ENCODE measurements at regions not wholly inside any gene's neighbourhood (a gene's known extent, or its start where the extent isn't known, plus 50 kb on each side); places are given as distances from the start of the nearest gene placed in this dataset.

DNA sequence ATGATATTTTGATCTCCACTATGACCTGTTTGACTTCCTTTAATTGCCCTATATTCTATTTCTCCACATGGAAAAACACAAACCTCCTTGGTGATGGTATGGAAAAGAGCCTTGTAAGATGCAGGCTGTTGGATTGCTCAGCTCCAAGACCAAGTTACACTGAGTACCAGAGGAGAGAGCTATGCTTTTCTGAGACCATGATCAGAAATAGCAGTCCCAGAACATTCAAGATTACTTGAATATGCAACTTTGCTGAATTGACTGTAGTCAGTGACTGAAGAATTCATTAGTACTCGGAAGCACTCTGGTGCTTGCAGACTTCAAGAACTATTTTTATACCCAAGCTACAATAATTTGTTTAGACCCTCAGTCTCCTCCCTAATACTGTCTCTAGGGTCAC is 310.6 kb upstream of the FSIP2 start:
- Histone ChIP-seq H3K36me3 (ENCODE audit: control insufficient read depth in 2 of 2, extremely low read depth in 1 of 2, insufficient read depth in 2 of 2, low read length in 2 of 2) (no peaks in the 10 kb centered on the region), H3K9me3 (replicated peaks; ENCODE audit: control insufficient read depth, insufficient read depth, low read length) (no peaks in the 10 kb centered on the region), H3K27me3 (ENCODE audit: control insufficient read depth in 2 of 2, insufficient read depth in 2 of 2, low read length in 2 of 2) (no peaks in the 10 kb centered on the region), H3K4me3 (replicated peaks in 1 of 3; ENCODE audit: insufficient read depth in 1 of 3, low read depth in 1 of 3, low read length in 3 of 3) (no peak overlapping the region), H4K20me1 (replicated peaks; ENCODE audit: control insufficient read depth, extremely low read depth, insufficient read depth, low read length) (no peaks in the 10 kb centered on the region), H3K9me1 (replicated peaks; ENCODE audit: control insufficient read depth, extremely low read depth, insufficient read depth, low read length) (no peaks in the 10 kb centered on the region), H3K79me2 (ENCODE audit: control insufficient read depth, insufficient read depth, low read length) (no peaks in the 10 kb centered on the region), H3K4me1 (ENCODE audit: control insufficient read depth, extremely low read depth, insufficient read depth, low read length) (no peaks in the 10 kb centered on the region), H3K4me2 (ENCODE audit: insufficient read depth, low read length) (no peak overlapping the region), H2AFZ (ENCODE audit: low read depth, low read length) (no peak overlapping the region), H3K9ac (replicated peaks; ENCODE audit: extremely low read depth, insufficient read depth, low read length) (no peak overlapping the region), H3K27ac (ENCODE audit: insufficient read depth, low read depth, low read length) (no peak overlapping the region)
- intact Hi-C loops (cut with micrococcal nuclease): no loop called here
- BruUV-seq (replicated peaks): no TSS peak
- FAIRE-seq: no peak
- ChIA-PET POLR2A (no interaction called here), CTCF (no interaction called here)
- no peak for DNase-seq (ENCODE audit: low read depth, low spot score)
- dilution Hi-C loops (cut with MboI; ENCODE audit: extremely low pct_ligation_motif_present, low sequenced_read_pairs): no loop called here
- TF ChIP-seq CTCF (IDR thresholded peaks at IDR 0.05; ENCODE audit: extremely low read depth in 1 of 2, insufficient read depth in 1 of 2, low read depth in 1 of 2, low read length in 2 of 2): no peak
- no peak for TF ChIP-seq EZH2 (IDR thresholded peaks at IDR 0.05; ENCODE audit: borderline replicate concordance, low read depth, low read length, severe bottlenecking)
- TF ChIP-seq MYC (IDR thresholded peaks at IDR 0.05; ENCODE audit: low read depth, low read length): no peak
- no peak for TF ChIP-seq JUN (IDR thresholded peaks at IDR 0.05; ENCODE audit: borderline replicate concordance, insufficient read depth, insufficient read length, low read depth)
- TF ChIP-seq, protein P1, sequence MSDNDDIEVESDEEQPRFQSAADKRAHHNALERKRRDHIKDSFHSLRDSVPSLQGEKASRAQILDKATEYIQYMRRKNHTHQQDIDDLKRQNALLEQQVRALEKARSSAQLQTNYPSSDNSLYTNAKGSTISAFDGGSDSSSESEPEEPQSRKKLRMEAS (IDR thresholded peaks at IDR 0.05; ENCODE audit: insufficient read depth, insufficient read length): no peak
- no peak for TF ChIP-seq FOS (IDR thresholded peaks at IDR 0.05; ENCODE audit: borderline replicate concordance, insufficient read depth, low read length)
- TF ChIP-seq POLR2AphosphoS5 (IDR thresholded peaks at IDR 0.05; ENCODE audit: insufficient read depth, low read depth, low read length): no peak
- no peak for TF ChIP-seq POLR2A (IDR thresholded peaks at IDR 0.05; ENCODE audit: low read depth, low read length)
- no peak for TF ChIP-seq GATA2 (IDR thresholded peaks at IDR 0.05; ENCODE audit: insufficient read depth, insufficient read length, low read depth, low read length)

Measured in endothelial cell of umbilical vein (primary cell).